DMS79 (cell line): ENCODE measurements at regions not wholly inside any gene's neighbourhood (a gene's known extent, or its start where the extent isn't known, plus 50 kb on each side); places are given as distances from the start of the nearest gene placed in this dataset.

Experiments used
- DNase-seq: peaks from one replicate; lab custom pipeline; 2025; lab: John Stamatoyannopoulos, UW

GRCh38 chr10:28783087-28783486 is 105.8 kb downstream of the BAMBI start:
- DNase-seq = no peak

DNA sequence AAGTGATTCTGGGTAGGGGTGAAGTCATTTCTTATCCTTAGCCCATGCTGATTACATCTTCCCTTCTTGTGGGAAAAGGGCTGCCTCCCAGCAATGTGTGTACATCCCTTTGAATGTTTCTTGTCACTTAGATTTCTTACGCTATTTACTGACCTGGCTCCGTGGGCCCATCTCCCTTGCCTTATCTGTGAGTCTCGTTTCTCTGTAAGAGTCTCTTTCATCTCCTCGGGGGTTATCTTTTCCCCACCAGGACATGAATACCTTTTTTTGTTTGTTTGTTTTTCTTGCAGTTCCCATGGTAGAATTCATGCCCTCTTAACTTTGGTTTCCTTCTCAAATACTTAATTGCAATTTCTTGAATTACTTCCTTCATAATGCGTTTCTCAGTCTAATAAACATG is 107.7 kb downstream of the BAMBI start:
- peak; percentile 19 for DNase-seq

- no peak for DNase-seq
These were observed 110.9 kb downstream of the BAMBI start for GRCh38 chr10:28788252-28788651.

GRCh38 chr10:28788762-28789161 is 111.4 kb downstream of the BAMBI start:
- DNase-seq = no peak

DNA sequence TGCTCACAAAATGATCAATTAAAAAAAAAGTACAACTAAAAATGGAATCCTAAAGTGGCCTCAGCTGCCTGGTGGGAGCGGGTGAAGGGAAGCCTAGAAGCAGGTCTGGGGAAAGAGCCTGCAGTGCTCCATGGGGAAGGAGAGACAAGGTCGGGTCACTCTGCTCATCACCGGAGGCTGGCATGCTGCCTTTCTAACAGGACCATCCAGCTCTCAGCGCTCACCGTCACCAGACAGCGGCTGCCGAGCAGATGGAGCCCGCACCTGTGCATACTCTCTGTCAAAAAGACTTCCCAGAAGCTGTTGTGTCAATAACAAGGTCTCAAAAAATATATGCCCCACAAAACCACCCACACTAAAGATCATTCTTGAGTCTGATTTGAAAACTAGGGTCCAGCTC is 112.8 kb downstream of the BAMBI start:
- no peak for DNase-seq

DNA sequence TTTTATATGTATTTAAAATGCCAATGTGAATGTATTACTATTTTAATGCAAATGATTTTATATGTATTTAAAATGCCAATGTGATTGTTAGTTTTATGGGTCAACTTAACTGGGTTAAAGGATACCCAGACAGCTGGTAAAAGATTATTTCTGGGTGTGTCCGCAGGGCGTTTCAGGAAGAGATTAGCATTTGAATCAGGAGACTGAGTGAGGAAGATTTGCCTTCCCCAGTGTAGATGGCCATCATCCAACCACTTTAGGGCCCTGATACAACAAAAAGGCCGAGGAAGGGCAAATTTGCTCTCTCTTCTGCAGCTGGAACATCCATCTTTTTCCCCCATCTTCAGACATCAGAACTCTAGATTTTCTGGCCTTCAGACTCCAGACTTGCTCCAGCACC is 116.2 kb downstream of the BAMBI start:
- DNase-seq = no peak

- peak; percentile 55 for DNase-seq
These were observed 117.7 kb downstream of the BAMBI start for GRCh38 chr10:28794986-28795385.

GRCh38 chr10:28796606-28797512 is 119.5 kb downstream of the BAMBI start:
- no peak for DNase-seq

- no peak for DNase-seq
These were observed 120.6 kb downstream of the BAMBI start for GRCh38 chr10:28797904-28798371.

GRCh38 chr10:28798428-28798955 is 121.2 kb downstream of the BAMBI start:
- DNase-seq = no peak

DNA sequence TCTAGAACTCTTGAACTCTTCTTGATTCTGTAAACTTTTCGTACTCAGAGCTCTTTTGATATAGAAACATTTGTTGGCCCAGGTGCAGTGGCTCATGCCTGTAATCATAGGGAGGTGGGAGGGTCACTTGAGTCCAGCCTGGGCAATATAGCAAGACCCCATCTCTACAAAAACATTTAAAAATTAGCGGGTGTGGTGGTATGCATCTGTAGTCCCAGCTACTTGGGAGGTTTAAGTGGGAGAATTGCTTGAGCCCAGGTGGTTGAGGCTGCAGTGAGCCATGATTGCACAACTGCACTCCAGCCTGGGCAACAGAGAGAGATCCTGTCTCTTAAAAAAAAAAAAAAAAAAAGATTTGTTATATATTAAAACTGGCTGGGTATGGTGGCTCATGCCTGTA is 121.6 kb downstream of the BAMBI start:
- DNase-seq = no peak

GRCh38 chr10:28800144-28800543 is 122.8 kb downstream of the BAMBI start:
- DNase-seq = no peak

GRCh38 chr10:28801247-28801646 is 123.9 kb downstream of the BAMBI start:
- no peak for DNase-seq

DNA sequence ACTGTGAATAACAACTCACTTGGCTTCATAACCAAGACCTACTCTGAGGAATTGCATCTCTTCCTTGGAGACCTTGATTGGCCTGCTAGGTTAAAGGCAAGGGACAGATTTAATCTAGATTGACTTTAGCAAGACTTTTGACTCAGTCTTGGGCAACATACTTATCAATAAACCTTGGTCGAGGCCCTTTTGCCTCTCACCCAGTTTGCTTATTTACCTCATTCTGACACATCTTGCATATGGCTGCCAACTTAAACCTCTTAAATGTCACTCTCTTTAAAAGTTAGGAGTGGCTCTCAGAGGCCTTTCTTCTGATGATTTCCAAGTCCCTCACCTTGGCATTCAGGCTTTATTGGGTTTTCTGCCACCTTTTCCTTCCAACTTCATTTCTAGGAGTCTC is 124.5 kb downstream of the BAMBI start:
- DNase-seq = no peak

- DNase-seq = no peak
These were observed 128.1 kb downstream of the BAMBI start for GRCh38 chr10:28805390-28805789.

- DNase-seq = no peak
These were observed 129.2 kb downstream of the BAMBI start for GRCh38 chr10:28806488-28806941.

DNA sequence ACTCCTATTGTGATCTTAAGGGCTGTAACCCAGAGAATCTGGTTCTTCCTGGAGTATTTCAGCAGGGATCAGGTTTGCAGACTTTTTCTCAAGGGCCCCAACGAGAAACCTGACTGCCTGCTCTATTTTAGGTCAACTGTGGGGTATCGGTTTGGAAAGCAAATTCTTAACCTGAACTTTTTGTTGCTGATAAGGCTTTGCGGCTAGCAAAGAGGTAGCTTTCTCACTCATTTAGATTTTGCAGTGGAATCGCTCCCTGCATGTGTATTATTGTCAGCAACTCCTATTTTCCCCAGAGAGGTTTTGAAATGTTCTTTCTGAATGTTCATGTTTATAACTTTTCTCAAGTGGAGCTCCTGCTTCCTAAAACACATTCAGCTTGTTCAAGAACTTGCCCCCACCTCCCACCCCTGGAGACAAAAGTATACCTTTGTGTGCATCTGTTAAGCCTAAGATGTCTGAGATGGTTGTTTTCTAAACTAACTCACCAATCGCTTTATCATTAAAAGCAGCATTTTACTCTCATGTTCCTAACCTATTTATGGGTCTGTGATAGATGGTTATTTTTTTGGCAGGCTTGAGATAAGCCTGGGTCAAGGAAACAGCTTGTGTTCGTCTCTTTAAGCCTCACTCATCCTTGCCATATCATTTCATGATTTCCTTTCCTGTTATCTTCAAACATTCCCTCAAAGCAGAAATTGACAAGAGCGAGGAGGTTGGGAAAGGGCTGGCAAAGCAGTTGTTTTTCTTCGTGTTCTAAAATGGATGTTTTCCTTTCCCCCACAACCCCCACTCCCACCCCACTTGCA is 129.8 kb downstream of the BAMBI start:
- DNase-seq = no peak

- no peak for DNase-seq
These were observed 130.7 kb downstream of the BAMBI start for GRCh38 chr10:28807760-28808613.

DNA sequence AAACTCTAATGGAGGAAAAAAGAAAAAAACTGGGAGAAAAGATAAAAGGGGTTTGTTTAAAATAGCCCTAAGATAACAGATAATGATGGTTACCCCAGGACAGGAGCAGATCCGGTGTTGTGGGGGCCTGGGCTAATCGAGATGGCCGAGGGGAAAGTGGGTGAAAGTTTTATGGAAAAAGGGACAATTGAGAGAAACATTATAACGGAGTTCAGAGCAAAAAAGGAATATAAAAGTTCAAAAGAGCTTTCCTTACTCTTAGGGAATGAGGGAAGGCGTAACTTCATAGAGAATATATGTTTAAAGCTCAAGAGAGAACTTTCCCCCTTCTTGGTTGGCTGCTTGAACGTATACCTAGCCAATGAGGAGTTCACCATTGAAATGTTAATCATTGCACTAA is 131.4 kb downstream of the BAMBI start:
- no peak for DNase-seq

DNA sequence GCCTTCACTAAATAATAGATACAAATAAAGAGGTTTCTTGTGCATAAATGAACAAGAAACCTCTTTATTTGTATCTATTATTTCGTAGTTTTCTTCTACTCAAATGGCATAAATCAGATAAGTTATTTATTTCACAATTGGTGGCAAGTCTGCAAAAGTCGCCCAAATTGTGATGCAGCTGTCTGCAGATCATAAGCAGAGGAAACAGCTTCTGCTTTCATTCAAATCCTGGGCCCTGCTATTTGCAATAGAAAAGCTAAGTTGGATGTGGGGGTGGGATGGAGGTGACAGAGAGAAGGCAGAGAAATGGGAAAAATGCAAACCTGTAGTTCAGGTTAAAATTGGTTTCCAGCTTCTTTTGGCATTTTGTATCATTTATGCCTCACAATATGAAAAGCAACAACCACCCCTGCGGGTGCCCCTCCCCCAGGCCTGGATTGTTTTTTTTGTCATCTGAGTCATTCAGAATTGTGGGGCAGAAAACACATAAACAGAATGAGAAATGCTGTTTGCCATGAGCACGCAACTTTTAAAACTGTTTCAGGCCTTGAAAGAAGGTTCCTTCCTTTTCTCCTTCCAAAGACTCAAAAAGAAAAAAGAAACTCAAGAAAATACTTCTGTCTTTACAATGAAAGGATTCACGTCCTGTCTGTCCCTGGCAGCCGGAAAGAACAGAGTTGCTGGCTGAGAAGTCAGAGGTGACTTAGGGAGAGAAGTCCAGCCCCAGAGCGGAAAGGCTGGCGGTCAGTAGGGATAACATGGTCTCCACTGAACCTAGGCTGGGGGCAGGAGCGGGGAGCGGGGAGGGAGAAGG is 132.9 kb downstream of the BAMBI start:
- no peak for DNase-seq
